Adrenal gland (tissue), 9 donors: ENCODE measurements at regions not wholly inside any gene's neighbourhood (a gene's known extent, or its start where the extent isn't known, plus 50 kb on each side); places are given as distances from the start of the nearest gene placed in this dataset.

ENCODE experiments used
- DNase-seq, 7 donors: peaks; one replicate each; pipeline ENCODE4 v3.0.0-alpha.2; 2019 to 2020
- H3K27ac ChIP-seq, 5 donors: fragments of 200-600 bp; sonication (generic) in 4 of 5; 1 replicate in 3 of 5; 2 replicates in 2 of 5; pipeline versions ENCODE4 v1.5.1 to v1.8.0; 2016 to 2020; ENCODE audit warnings: mild to moderate bottlenecking in 1 of 5
- H3K27me3 ChIP-seq: fragments of 200-600 bp; 2 replicates; pipeline ENCODE4 v1.8.0; 2021
- H3K36me3 ChIP-seq, 2 donors: fragments of 200-600 bp; replicated peaks in 1 of 2; 1 replicate in 1 of 2; 2 replicates in 1 of 2; pipeline versions ENCODE4 v1.5.1 to v1.8.0; 2018 to 2022
- H3K4me1 ChIP-seq, 2 donors: fragments of 200-600 bp; replicated peaks in 1 of 2; 1 replicate in 1 of 2; 2 replicates in 1 of 2; pipeline versions ENCODE4 v1.5.1 to v1.8.0; 2018 to 2021
- H3K4me3 ChIP-seq, 4 donors: fragments of 200-600 bp; sonication (generic) in 3 of 4; one replicate each; pipeline ENCODE4 v1.5.1; 2016 to 2018
- H3K9me3 ChIP-seq, 3 donors: fragments of 200-600 bp; sonication (generic) in 1 of 3; replicated peaks in 1 of 3; 1 replicate in 2 of 3; 2 replicates in 1 of 3; pipeline versions ENCODE4 v1.5.1 to v1.8.0; 2016 to 2021
- CTCF ChIP-seq, 6 experiments: fragments of 450-650 bp in 4 of 6; fragments of 200-600 bp in 2 of 6; sonication (generic) in 1 of 6; IDR thresholded peaks; 1 replicate in 5 of 6; 2 replicates in 1 of 6; pipeline versions ENCODE4 v1.5.1 to v1.8.0; 2016 to 2021; ENCODE audit warnings: antibody characterized with exemption in 6 of 6, mild to moderate bottlenecking in 2 of 6, moderate library complexity in 1 of 6
- POLR2A ChIP-seq, 2 donors: fragments of 450-650 bp; IDR thresholded peaks; one replicate each; pipeline ENCODE4 v1.6.1; 2017; ENCODE audit warnings: antibody characterized with exemption in 2 of 2, mild to moderate bottlenecking in 2 of 2, moderate library complexity in 1 of 2
- WGBS, 4 donors: extraction: QIAGEN DNeasy Blood & Tissue Kit in 2 of 4; methylation state at CpG; one replicate each; pipeline versions ENCODE4 v1.1.5 to v1.1.7; 2013 to 2017; 5-methylcytosine and 5-hydroxymethylcytosine counted together
- intact Hi-C, 2 donors: fragments of 100-400 bp; cut with DNase I; formaldehyde crosslinking; loops; one replicate each; pipeline versions ENCODE4 v1.14.1 to v1.15.0; 2022 to 2023
- donor health status: healthy with polysubstance abuse.
- donor health status: Bipolar disorder and iron deficiency.
- donor health status: DM: yes; HTN: yes; CAD: no.
- donor health status: DM: no; HTN: no; CAD: no.
- donor health status: DM: no; HTN: no; CAD: no.

- H3K36me3 ChIP-seq, result no peaks in the 10 kb centered on the region
- peaks cover 8% of the 10 kb centered on the region for H3K27me3 ChIP-seq
- no peak for DNase-seq
- no peaks in the 10 kb centered on the region for H3K4me1 ChIP-seq
- TF ChIP-seq POLR2A (IDR thresholded peaks at IDR 0.05), result no peak
- no peak for TF ChIP-seq CTCF (IDR thresholded peaks at IDR 0.05)
- intact Hi-C loops, result no loop called here
- WGBS, 4 donors, result 51 to 71% (median 53%) methylated on average over 2 to 3 of the region's 3 CpGs
- H3K4me3 ChIP-seq, result no peak overlapping the region
- no peak overlapping the region for H3K27ac ChIP-seq
- H3K9me3 ChIP-seq, result peaks cover 0 to 9% (median 0%) of the 10 kb centered on the region in 3 donors
Observed at GRCh38 chr19:33900817-33901216, 104.1 kb downstream of the KCTD15 start.

- 45 to 52% (median 49%) methylated on average over 3 of the region's 3 CpGs for WGBS, 4 donors
- Histone ChIP-seq H3K4me1 (no peaks in the 10 kb centered on the region), H3K9me3 (peaks cover 0 to 9% (median 0%) of the 10 kb centered on the region in 3 donors), H3K4me3 (no peak overlapping the region), H3K36me3 (no peaks in the 10 kb centered on the region), H3K27ac (no peak overlapping the region), H3K27me3 (peaks cover 18% of the 10 kb centered on the region)
- TF ChIP-seq CTCF (IDR thresholded peaks at IDR 0.05) (no peak), POLR2A (IDR thresholded peaks at IDR 0.05) (no peak)
- no peak for DNase-seq
- intact Hi-C loops, result no loop called here
Observed at GRCh38 chr19:33902395-33902794, 105.7 kb downstream of the KCTD15 start.

GRCh38 chr19:33902802-33903488 lies 106.3 kb downstream of the KCTD15 start:
- Histone ChIP-seq H3K27ac (no peak overlapping the region), H3K9me3 (peaks cover 0 to 5% (median 0%) of the 10 kb centered on the region in 3 donors), H3K4me1 (no peaks in the 10 kb centered on the region), H3K4me3 (no peak overlapping the region), H3K27me3 (peaks cover 18% of the 10 kb centered on the region), H3K36me3 (no peaks in the 10 kb centered on the region)
- WGBS, 4 donors, result 63 to 78% (median 69%) methylated on average over 18 to 22 of the region's 22 CpGs
- intact Hi-C loops, result no loop called here
- no peak for TF ChIP-seq CTCF (IDR thresholded peaks at IDR 0.05)
- no peak for TF ChIP-seq POLR2A (IDR thresholded peaks at IDR 0.05)
- DNase-seq, result no peak

GRCh38 chr19:33903489-33903850 lies 106.8 kb downstream of the KCTD15 start:
- 67 to 86% (median 75%) methylated on average over 7 to 9 of the region's 9 CpGs for WGBS, 4 donors
- H3K4me3 ChIP-seq, result no peak overlapping the region
- peaks cover 18% of the 10 kb centered on the region for H3K27me3 ChIP-seq
- TF ChIP-seq CTCF (IDR thresholded peaks at IDR 0.05) (no peak), POLR2A (IDR thresholded peaks at IDR 0.05) (no peak)
- H3K36me3 ChIP-seq, result no peaks in the 10 kb centered on the region
- intact Hi-C loops, result no loop called here
- H3K4me1 ChIP-seq, result no peaks in the 10 kb centered on the region
- H3K9me3 ChIP-seq, result no peaks in the 10 kb centered on the region
- DNase-seq, result no peak
- H3K27ac ChIP-seq, result no peak overlapping the region
